Stomach (tissue), 4 donors: ENCODE measurements at regions not wholly inside any gene's neighbourhood (a gene's known extent, or its start where the extent isn't known, plus 50 kb on each side); places are given as distances from the start of the nearest gene placed in this dataset.

ENCODE experiments used
- CTCF ChIP-seq, 7 experiments: fragments of 450-650 bp in 4 of 7; fragments of 200-600 bp in 3 of 7; sonication (generic) in 3 of 7; IDR thresholded peaks; one replicate each; pipeline ENCODE4 v1.5.1; 2016 to 2019; ENCODE audit warnings: antibody characterized with exemption in 7 of 7, control low read depth in 2 of 7, mild to moderate bottlenecking in 1 of 7
- POLR2A ChIP-seq, 4 donors: fragments of 450-650 bp; IDR thresholded peaks; one replicate each; pipeline ENCODE4 v1.6.1; 2016; ENCODE audit warnings: antibody characterized with exemption in 4 of 4, control low read depth in 2 of 4, mild to moderate bottlenecking in 1 of 4, moderate library complexity in 1 of 4
- POLR2AphosphoS5 ChIP-seq, 3 donors: sonication (generic); formaldehyde crosslinking; IDR thresholded peaks; one replicate each; pipeline ENCODE4 v1.6.1; 2016; ENCODE audit warnings: antibody characterized with exemption in 3 of 3

GRCh38 chr5:82730913-82731312 is 346.3 kb downstream of the TMEM167A start:
- TF ChIP-seq CTCF (IDR thresholded peaks at IDR 0.05) (no peak), POLR2A (IDR thresholded peaks at IDR 0.05) (no peak), POLR2AphosphoS5 (IDR thresholded peaks at IDR 0.05) (no peak)
